ENCODE measurements at regions not wholly inside any gene's neighbourhood (a gene's known extent, or its start where the extent isn't known, plus 50 kb on each side); places are given as distances from the start of the nearest gene placed in this dataset.

DNA sequence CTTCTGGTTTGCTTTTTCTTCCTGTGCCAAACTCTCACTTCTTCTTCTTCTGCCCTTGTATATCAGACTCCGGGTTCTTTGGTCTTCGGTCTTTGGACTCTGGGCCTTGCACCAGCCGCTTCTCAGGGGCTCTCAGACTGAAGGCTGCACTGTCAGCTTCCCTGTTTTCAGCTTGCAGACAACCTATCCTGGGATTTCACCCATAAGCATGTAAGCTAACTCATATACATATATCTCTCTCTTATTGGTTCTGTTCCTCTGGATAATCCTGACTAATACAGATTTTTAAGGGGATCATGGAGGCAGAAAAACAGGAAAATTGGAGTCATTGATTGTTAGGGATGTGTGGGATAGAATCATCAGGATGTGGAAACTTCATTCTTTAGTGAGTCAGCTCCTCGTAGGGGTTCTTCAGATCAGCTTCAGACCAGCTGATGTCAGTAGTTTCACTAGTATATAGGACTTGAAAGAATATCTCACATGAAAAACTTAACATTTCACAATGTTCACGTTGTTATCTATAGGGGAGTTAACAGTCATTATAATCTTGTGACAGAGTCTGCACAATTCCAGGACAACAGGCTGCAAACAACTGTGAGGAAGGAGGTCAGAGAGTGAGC lies 102.9 kb downstream of the RASSF9 start:
- TF ChIP-seq, protein P1, sequence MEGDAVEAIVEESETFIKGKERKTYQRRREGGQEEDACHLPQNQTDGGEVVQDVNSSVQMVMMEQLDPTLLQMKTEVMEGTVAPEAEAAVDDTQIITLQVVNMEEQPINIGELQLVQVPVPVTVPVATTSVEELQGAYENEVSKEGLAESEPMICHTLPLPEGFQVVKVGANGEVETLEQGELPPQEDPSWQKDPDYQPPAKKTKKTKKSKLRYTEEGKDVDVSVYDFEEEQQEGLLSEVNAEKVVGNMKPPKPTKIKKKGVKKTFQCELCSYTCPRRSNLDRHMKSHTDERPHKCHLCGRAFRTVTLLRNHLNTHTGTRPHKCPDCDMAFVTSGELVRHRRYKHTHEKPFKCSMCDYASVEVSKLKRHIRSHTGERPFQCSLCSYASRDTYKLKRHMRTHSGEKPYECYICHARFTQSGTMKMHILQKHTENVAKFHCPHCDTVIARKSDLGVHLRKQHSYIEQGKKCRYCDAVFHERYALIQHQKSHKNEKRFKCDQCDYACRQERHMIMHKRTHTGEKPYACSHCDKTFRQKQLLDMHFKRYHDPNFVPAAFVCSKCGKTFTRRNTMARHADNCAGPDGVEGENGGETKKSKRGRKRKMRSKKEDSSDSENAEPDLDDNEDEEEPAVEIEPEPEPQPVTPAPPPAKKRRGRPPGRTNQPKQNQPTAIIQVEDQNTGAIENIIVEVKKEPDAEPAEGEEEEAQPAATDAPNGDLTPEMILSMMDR (conservative IDR thresholded peaks at IDR 0.05) = no peak
- no peak for TF ChIP-seq ZFX (IDR thresholded peaks at IDR 0.05)
- H3K27ac ChIP-seq = no peak overlapping the region

GRCh38 chr12:85733984-85734383 lies 102.2 kb downstream of the RASSF9 start:
- no peak overlapping the region for H3K27ac ChIP-seq
- TF ChIP-seq ZFX (IDR thresholded peaks at IDR 0.05) = no peak
- TF ChIP-seq, protein P1 (conservative IDR thresholded peaks at IDR 0.05) = no peak

DNA sequence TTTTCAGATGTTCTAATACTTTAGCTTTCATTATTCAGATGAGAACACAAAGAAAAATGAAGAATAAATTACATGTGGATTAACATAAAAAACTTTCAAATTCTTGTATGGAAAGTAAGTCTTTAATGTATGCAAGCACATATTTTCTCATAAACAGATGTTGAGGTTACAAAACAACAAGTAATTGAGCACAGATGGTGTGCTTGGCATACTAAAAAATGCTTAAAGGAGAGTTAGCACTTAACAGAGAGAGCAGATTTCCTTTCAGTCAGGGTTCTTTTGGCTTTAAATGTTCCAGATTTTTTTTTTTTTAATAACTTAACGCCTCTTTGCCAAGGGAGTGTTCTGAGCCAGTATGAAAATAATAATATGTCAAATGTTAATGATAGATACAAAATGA lies 96.0 kb downstream of the RASSF9 start:
- H3K27ac ChIP-seq = no peak overlapping the region
- TF ChIP-seq, protein P1 (conservative IDR thresholded peaks at IDR 0.05) = no peak
- TF ChIP-seq ZFX (IDR thresholded peaks at IDR 0.05) = no peak

DNA sequence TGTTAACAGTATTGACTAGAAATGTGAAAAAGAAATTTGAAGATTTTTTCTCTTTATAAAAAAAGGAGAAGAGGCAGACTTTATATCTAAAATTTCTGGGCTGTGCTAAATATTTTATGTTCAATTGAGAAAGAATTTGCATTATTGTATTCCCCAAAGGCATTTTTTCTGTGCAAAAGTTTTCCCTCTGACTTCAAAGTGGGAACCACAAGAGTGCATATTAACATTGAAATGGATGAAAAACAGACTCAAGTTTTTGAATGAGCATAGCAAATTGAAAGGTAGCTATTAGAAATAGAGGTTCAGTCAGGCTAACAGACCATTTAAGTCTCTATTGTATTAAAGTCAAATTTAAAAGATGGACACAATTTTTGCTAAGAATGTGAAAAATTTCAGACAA lies 95.2 kb downstream of the RASSF9 start:
- no peak overlapping the region for H3K27ac ChIP-seq
- TF ChIP-seq, protein P1 (conservative IDR thresholded peaks at IDR 0.05) = no peak
- TF ChIP-seq ZFX (IDR thresholded peaks at IDR 0.05) = no peak

GRCh38 chr12:85747941-85748495 lies 88.2 kb downstream of the RASSF9 start:
- no peak overlapping the region for H3K27ac ChIP-seq
- no peak for TF ChIP-seq ZFX (IDR thresholded peaks at IDR 0.05)
- TF ChIP-seq, protein P1 (conservative IDR thresholded peaks at IDR 0.05) = no peak

All from C4-2B (cell line).